ENCODE measurements at regions not wholly inside any gene's neighbourhood (a gene's known extent, or its start where the extent isn't known, plus 50 kb on each side); places are given as distances from the start of the nearest gene placed in this dataset.
"Not testable (repeated sequence)": the region's sequence is repeated elsewhere in the genome, so short reads cannot be mapped to it uniquely, and the experiment has no call there.

GRCh38 chr1:70490153-70490552 is 79.1 kb downstream of the CTH start:
- H3K4me3 ChIP-seq (ENCODE audit: extremely low read depth, insufficient read depth, low read length, poor library complexity, severe bottlenecking): no peak overlapping the region
- H3K4me1 ChIP-seq (ENCODE audit: control insufficient read depth, insufficient read depth, low read length, poor library complexity, severe bottlenecking): peaks cover 7% of the 10 kb centered on the region
- WGBS, 2 experiments (ENCODE audit: insufficient coverage in 2 of 2): no CpG with 5 or more reads among the region's 1 CpG
- no peaks in the 10 kb centered on the region for H3K9me3 ChIP-seq (ENCODE audit: control insufficient read depth, low read length)
- H3K27ac ChIP-seq (ENCODE audit: low read depth, low read length, severe bottlenecking): no peak overlapping the region
- H3K36me3 ChIP-seq (ENCODE audit: control insufficient read depth, insufficient read depth, low read length): no peaks in the 10 kb centered on the region

GRCh38 chr1:70495370-70495769 is 84.3 kb downstream of the CTH start:
- no peak overlapping the region for H3K4me3 ChIP-seq (ENCODE audit: extremely low read depth, insufficient read depth, low read length, poor library complexity, severe bottlenecking)
- H3K9me3 ChIP-seq (ENCODE audit: control insufficient read depth, low read length): no peaks in the 10 kb centered on the region
- H3K36me3 ChIP-seq (ENCODE audit: control insufficient read depth, insufficient read depth, low read length): no peaks in the 10 kb centered on the region
- H3K4me1 ChIP-seq (ENCODE audit: control insufficient read depth, insufficient read depth, low read length, poor library complexity, severe bottlenecking): no peaks in the 10 kb centered on the region
- H3K27ac ChIP-seq (ENCODE audit: low read depth, low read length, severe bottlenecking): no peak overlapping the region
- WGBS, 2 experiments (ENCODE audit: insufficient coverage in 2 of 2): no CpG with 5 or more reads among the region's 2 CpGs

- no peaks in the 10 kb centered on the region for H3K4me1 ChIP-seq (ENCODE audit: control insufficient read depth, insufficient read depth, low read length, poor library complexity, severe bottlenecking)
- no peaks in the 10 kb centered on the region for H3K36me3 ChIP-seq (ENCODE audit: control insufficient read depth, insufficient read depth, low read length)
- H3K9me3 ChIP-seq (ENCODE audit: control insufficient read depth, low read length): no peaks in the 10 kb centered on the region
- no peak overlapping the region for H3K4me3 ChIP-seq (ENCODE audit: extremely low read depth, insufficient read depth, low read length, poor library complexity, severe bottlenecking)
- no peak overlapping the region for H3K27ac ChIP-seq (ENCODE audit: low read depth, low read length, severe bottlenecking)
- WGBS, 2 experiments (ENCODE audit: insufficient coverage in 2 of 2): no CpG with 5 or more reads among the region's 2 CpGs
Observed at GRCh38 chr1:70496181-70496580, 85.1 kb downstream of the CTH start.

- Histone ChIP-seq H3K36me3 (ENCODE audit: control insufficient read depth, insufficient read depth, low read length) (no peaks in the 10 kb centered on the region), H3K27ac (ENCODE audit: low read depth, low read length, severe bottlenecking) (no peak overlapping the region), H3K9me3 (ENCODE audit: control insufficient read depth, low read length) (no peaks in the 10 kb centered on the region), H3K4me1 (ENCODE audit: control insufficient read depth, insufficient read depth, low read length, poor library complexity, severe bottlenecking) (no peaks in the 10 kb centered on the region), H3K4me3 (ENCODE audit: extremely low read depth, insufficient read depth, low read length, poor library complexity, severe bottlenecking) (no peak overlapping the region)
- WGBS, 2 experiments (ENCODE audit: insufficient coverage in 2 of 2): 86 to 94% methylated on average over 1 to 3 of the region's 3 CpGs
Observed at GRCh38 chr1:70497152-70497551, 86.1 kb downstream of the CTH start.

- WGBS, 2 experiments (ENCODE audit: insufficient coverage in 2 of 2): 100% methylated on average over 1 of the region's 2 CpGs; no CpG with 5 or more reads in 1 of the 2 experiments
- no peak overlapping the region for H3K27ac ChIP-seq (ENCODE audit: low read depth, low read length, severe bottlenecking)
- no peaks in the 10 kb centered on the region for H3K9me3 ChIP-seq (ENCODE audit: control insufficient read depth, low read length)
- no peaks in the 10 kb centered on the region for H3K36me3 ChIP-seq (ENCODE audit: control insufficient read depth, insufficient read depth, low read length)
- H3K4me3 ChIP-seq (ENCODE audit: extremely low read depth, insufficient read depth, low read length, poor library complexity, severe bottlenecking): no peak overlapping the region
- no peaks in the 10 kb centered on the region for H3K4me1 ChIP-seq (ENCODE audit: control insufficient read depth, insufficient read depth, low read length, poor library complexity, severe bottlenecking)
Observed at GRCh38 chr1:70498666-70499065, 87.6 kb downstream of the CTH start.

DNA sequence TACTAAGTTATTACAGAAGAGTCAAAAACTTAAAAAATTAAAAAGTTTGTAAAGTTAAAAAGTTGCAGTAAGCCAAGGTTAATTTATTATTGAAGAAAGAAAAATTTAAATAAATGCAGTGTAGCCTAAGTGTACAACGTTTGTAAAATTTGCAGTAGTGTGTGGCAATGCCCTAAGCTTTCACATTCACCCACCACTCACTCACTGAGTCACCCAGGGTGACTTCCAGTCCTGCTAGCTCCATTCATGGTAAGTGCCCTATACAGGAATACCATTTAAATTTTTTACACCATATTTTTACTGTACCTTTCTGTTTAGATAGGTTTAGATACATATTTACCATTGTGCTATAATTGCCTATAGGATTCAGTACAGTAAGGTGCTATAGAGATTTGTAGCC is 88.6 kb downstream of the CTH start:
- H3K27ac ChIP-seq (ENCODE audit: low read depth, low read length, severe bottlenecking): no peak overlapping the region
- no peaks in the 10 kb centered on the region for H3K36me3 ChIP-seq (ENCODE audit: control insufficient read depth, insufficient read depth, low read length)
- peaks cover 3% of the 10 kb centered on the region for H3K4me1 ChIP-seq (ENCODE audit: control insufficient read depth, insufficient read depth, low read length, poor library complexity, severe bottlenecking)
- no peak overlapping the region for H3K4me3 ChIP-seq (ENCODE audit: extremely low read depth, insufficient read depth, low read length, poor library complexity, severe bottlenecking)
- H3K9me3 ChIP-seq (ENCODE audit: control insufficient read depth, low read length): no peaks in the 10 kb centered on the region
- no CpG with 5 or more reads among the region's 1 CpG for WGBS, 2 experiments (ENCODE audit: insufficient coverage in 2 of 2)

DNA sequence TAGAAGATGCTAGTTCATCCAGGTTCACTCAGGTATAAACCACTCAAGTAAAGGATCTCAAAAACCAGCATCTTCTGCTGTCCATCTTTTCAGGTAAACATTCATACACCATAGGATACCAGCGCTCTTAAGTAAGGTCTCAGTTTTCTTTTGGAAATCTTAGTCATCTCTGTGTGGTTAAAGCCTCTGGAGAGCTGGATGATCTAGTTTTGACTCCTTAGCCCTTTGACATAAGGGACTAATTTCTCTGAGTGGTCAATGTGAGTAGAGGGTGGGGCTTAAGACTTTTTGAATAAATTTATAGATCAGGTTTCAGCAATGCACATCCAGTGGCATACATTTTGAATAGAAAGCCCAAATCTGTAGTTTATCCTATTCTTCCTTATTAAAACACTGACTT is 92.3 kb downstream of the CTH start:
- Histone ChIP-seq H3K9me3 (ENCODE audit: control insufficient read depth, low read length) (no peaks in the 10 kb centered on the region), H3K27ac (ENCODE audit: low read depth, low read length, severe bottlenecking) (no peak overlapping the region), H3K4me1 (ENCODE audit: control insufficient read depth, insufficient read depth, low read length, poor library complexity, severe bottlenecking) (peaks cover 8% of the 10 kb centered on the region), H3K4me3 (ENCODE audit: extremely low read depth, insufficient read depth, low read length, poor library complexity, severe bottlenecking) (no peak overlapping the region), H3K36me3 (ENCODE audit: control insufficient read depth, insufficient read depth, low read length) (no peaks in the 10 kb centered on the region)
- WGBS, 2 experiments (ENCODE audit: insufficient coverage in 2 of 2): 100% methylated on average over 1 of the region's 1 CpG; no CpG with 5 or more reads in 1 of the 2 experiments

- H3K27ac ChIP-seq (ENCODE audit: low read depth, low read length, severe bottlenecking): peak overlapping the region; percentile 75
- WGBS, 2 experiments (ENCODE audit: insufficient coverage in 2 of 2): 86 to 100% methylated on average over 5 to 6 of the region's 7 CpGs
- H3K4me1 ChIP-seq (ENCODE audit: control insufficient read depth, insufficient read depth, low read length, poor library complexity, severe bottlenecking): peaks cover 8% of the 10 kb centered on the region
- H3K36me3 ChIP-seq (ENCODE audit: control insufficient read depth, insufficient read depth, low read length): no peaks in the 10 kb centered on the region
- H3K4me3 ChIP-seq (ENCODE audit: extremely low read depth, insufficient read depth, low read length, poor library complexity, severe bottlenecking): no peak overlapping the region
- no peaks in the 10 kb centered on the region for H3K9me3 ChIP-seq (ENCODE audit: control insufficient read depth, low read length)
Observed at GRCh38 chr1:70504176-70504820, 93.2 kb downstream of the CTH start.

- peak overlapping the region; percentile 75 for H3K27ac ChIP-seq (ENCODE audit: low read depth, low read length, severe bottlenecking)
- no peaks in the 10 kb centered on the region for H3K36me3 ChIP-seq (ENCODE audit: control insufficient read depth, insufficient read depth, low read length)
- peaks cover 8% of the 10 kb centered on the region for H3K4me1 ChIP-seq (ENCODE audit: control insufficient read depth, insufficient read depth, low read length, poor library complexity, severe bottlenecking)
- WGBS, 2 experiments (ENCODE audit: insufficient coverage in 2 of 2): 70% methylated on average over 1 to 2 of the region's 2 CpGs
- no peak overlapping the region for H3K4me3 ChIP-seq (ENCODE audit: extremely low read depth, insufficient read depth, low read length, poor library complexity, severe bottlenecking)
- H3K9me3 ChIP-seq (ENCODE audit: control insufficient read depth, low read length): no peaks in the 10 kb centered on the region
Observed at GRCh38 chr1:70504821-70505193, 93.7 kb downstream of the CTH start.

- 80% methylated on average over 1 of the region's 3 CpGs; no CpG with 5 or more reads in 1 of the 2 experiments for WGBS, 2 experiments (ENCODE audit: insufficient coverage in 2 of 2)
- H3K27ac ChIP-seq (ENCODE audit: low read depth, low read length, severe bottlenecking); H3K9me3 ChIP-seq (ENCODE audit: control insufficient read depth, low read length): not testable (repeated sequence)
Observed at GRCh38 chr1:70507991-70508390, 96.9 kb downstream of the CTH start.

GRCh38 chr1:70509996-70510876 is 99.2 kb downstream of the CTH start:
- peaks cover 2% of the 10 kb centered on the region for H3K4me1 ChIP-seq (ENCODE audit: control insufficient read depth, insufficient read depth, low read length, poor library complexity, severe bottlenecking)
- H3K9me3 ChIP-seq (ENCODE audit: control insufficient read depth, low read length): no peaks in the 10 kb centered on the region
- no peaks in the 10 kb centered on the region for H3K36me3 ChIP-seq (ENCODE audit: control insufficient read depth, insufficient read depth, low read length)
- H3K27ac ChIP-seq (ENCODE audit: low read depth, low read length, severe bottlenecking): no peak overlapping the region
- H3K4me3 ChIP-seq (ENCODE audit: extremely low read depth, insufficient read depth, low read length, poor library complexity, severe bottlenecking): no peak overlapping the region
- WGBS, 2 experiments (ENCODE audit: insufficient coverage in 2 of 2): 79 to 80% methylated on average over 17 to 18 of the region's 19 CpGs

More at GRCh38 chr1:70507991-70508390, 96.9 kb downstream of the CTH start:
- H3K36me3 ChIP-seq (ENCODE audit: control insufficient read depth, insufficient read depth, low read length); H3K4me3 ChIP-seq (ENCODE audit: extremely low read depth, insufficient read depth, low read length, poor library complexity, severe bottlenecking); H3K4me1 ChIP-seq (ENCODE audit: control insufficient read depth, insufficient read depth, low read length, poor library complexity, severe bottlenecking): not testable (repeated sequence)
